Suprapubic skin (tissue), 4 donors: ENCODE measurements at regions not wholly inside any gene's neighbourhood (a gene's known extent, or its start where the extent isn't known, plus 50 kb on each side); places are given as distances from the start of the nearest gene placed in this dataset.

Experiments
- DNase-seq, 2 donors: peaks; one replicate each; pipeline ENCODE4 v3.0.0-alpha.2; 2019; ENCODE audit warnings: low spot score in 2 of 2
- H3K27ac ChIP-seq: fragments of 200-600 bp; sonication (generic); one replicate; pipeline ENCODE4 v1.5.1; 2019
- H3K27me3 ChIP-seq: fragments of 200-600 bp; sonication (generic); one replicate; pipeline ENCODE4 v1.5.1; 2019
- H3K36me3 ChIP-seq: fragments of 200-600 bp; sonication (generic); one replicate; pipeline ENCODE4 v1.5.1; 2019
- H3K4me1 ChIP-seq: fragments of 200-600 bp; sonication (generic); one replicate; pipeline ENCODE4 v1.5.1; 2019
- H3K4me3 ChIP-seq: fragments of 200-600 bp; sonication (generic); one replicate; pipeline ENCODE4 v1.5.1; 2019; ENCODE audit warnings: mild to moderate bottlenecking
- H3K9me3 ChIP-seq: fragments of 200-600 bp; sonication (generic); one replicate; pipeline ENCODE4 v1.5.1; 2019
- CTCF ChIP-seq, 2 donors: fragments of 200-600 bp in 1 of 2; fragments of 450-650 bp in 1 of 2; sonication (generic) in 1 of 2; IDR thresholded peaks; one replicate each; pipeline ENCODE4 v1.5.1; 2016 to 2019; ENCODE audit warnings: antibody characterized with exemption in 2 of 2, mild to moderate bottlenecking in 1 of 2, moderate library complexity in 1 of 2
- EP300 ChIP-seq: sonication (generic); formaldehyde crosslinking; IDR thresholded peaks from one replicate; pipeline ENCODE4 v1.6.1; 2017; ENCODE audit warnings: antibody characterized with exemption
- POLR2A ChIP-seq, 2 donors: fragments of 450-650 bp; IDR thresholded peaks; one replicate each; pipeline ENCODE4 v1.6.1; 2017; ENCODE audit warnings: antibody characterized with exemption in 2 of 2, mild to moderate bottlenecking in 2 of 2, moderate library complexity in 2 of 2
- POLR2AphosphoS5 ChIP-seq, 3 donors: sonication (generic); formaldehyde crosslinking; IDR thresholded peaks; one replicate each; pipeline ENCODE4 v1.6.1; 2017; ENCODE audit warnings: antibody characterized with exemption in 3 of 3
- WGBS: methylation state at CpG from one replicate; pipeline ENCODE4 v1.1.5; 2018; 5-methylcytosine and 5-hydroxymethylcytosine counted together

- Histone ChIP-seq H3K4me3 (no peak overlapping the region), H3K4me1 (no peaks in the 10 kb centered on the region), H3K27me3 (no peaks in the 10 kb centered on the region), H3K9me3 (no peaks in the 10 kb centered on the region), H3K27ac (no peak overlapping the region), H3K36me3 (no peaks in the 10 kb centered on the region)
- no peak for TF ChIP-seq CTCF (IDR thresholded peaks at IDR 0.05)
- TF ChIP-seq POLR2AphosphoS5 (IDR thresholded peaks at IDR 0.05): no peak
- TF ChIP-seq POLR2A (IDR thresholded peaks at IDR 0.05): no peak
- no peak for TF ChIP-seq EP300
- 82% methylated on average over 4 of the region's 4 CpGs for WGBS
- DNase-seq: no peak
Observed at GRCh38 chr6:133644548-133644891, 244.4 kb upstream of the TCF21 start.

GRCh38 chr6:133644892-133645619, 243.9 kb upstream of the TCF21 start:
- TF ChIP-seq EP300 (no peak), POLR2AphosphoS5 (IDR thresholded peaks at IDR 0.05) (no peak), POLR2A (IDR thresholded peaks at IDR 0.05) (no peak), CTCF (IDR thresholded peaks at IDR 0.05) (no peak)
- Histone ChIP-seq H3K27ac (no peak overlapping the region), H3K27me3 (no peaks in the 10 kb centered on the region), H3K4me1 (no peaks in the 10 kb centered on the region), H3K9me3 (no peaks in the 10 kb centered on the region), H3K36me3 (no peaks in the 10 kb centered on the region), H3K4me3 (no peak overlapping the region)
- DNase-seq: no peak
- whole genome bisulfite sequencing: 47% methylated on average over 5 of the region's 5 CpGs

GRCh38 chr6:133645966-133646740, 242.8 kb upstream of the TCF21 start:
- WGBS: 55% methylated on average over 4 of the region's 4 CpGs
- Histone ChIP-seq H3K4me1 (no peaks in the 10 kb centered on the region), H3K27ac (no peak overlapping the region), H3K36me3 (no peaks in the 10 kb centered on the region), H3K4me3 (no peak overlapping the region), H3K9me3 (no peaks in the 10 kb centered on the region), H3K27me3 (no peaks in the 10 kb centered on the region)
- TF ChIP-seq EP300: no peak
- TF ChIP-seq CTCF (IDR thresholded peaks at IDR 0.05): no peak
- DNase-seq: no peak

GRCh38 chr6:133648581-133648980, 240.3 kb upstream of the TCF21 start:
- no peak overlapping the region for H3K27ac ChIP-seq
- DNase-seq: no peak
- 93% methylated on average over 2 of the region's 2 CpGs for WGBS
- TF ChIP-seq EP300 (no peak), POLR2AphosphoS5 (IDR thresholded peaks at IDR 0.05) (no peak), POLR2A (IDR thresholded peaks at IDR 0.05) (no peak)
- H3K4me3 ChIP-seq: no peak overlapping the region
- no peaks in the 10 kb centered on the region for H3K36me3 ChIP-seq
- no peaks in the 10 kb centered on the region for H3K9me3 ChIP-seq
- H3K27me3 ChIP-seq: no peaks in the 10 kb centered on the region
- H3K4me1 ChIP-seq: no peaks in the 10 kb centered on the region

GRCh38 chr6:133671376-133671775, 217.5 kb upstream of the TCF21 start:
- H3K4me3 ChIP-seq: no peak overlapping the region
- WGBS: 53% methylated on average over 1 of the region's 1 CpG
- no peaks in the 10 kb centered on the region for H3K9me3 ChIP-seq
- DNase-seq: no peak
- no peaks in the 10 kb centered on the region for H3K36me3 ChIP-seq
- TF ChIP-seq POLR2AphosphoS5 (IDR thresholded peaks at IDR 0.05) (no peak), POLR2A (IDR thresholded peaks at IDR 0.05) (no peak), CTCF (IDR thresholded peaks at IDR 0.05) (no peak), EP300 (no peak)
- no peak overlapping the region for H3K27ac ChIP-seq
- H3K27me3 ChIP-seq: no peaks in the 10 kb centered on the region
- no peaks in the 10 kb centered on the region for H3K4me1 ChIP-seq
